HG03039 (cell line): ENCODE measurements at regions not wholly inside any gene's neighbourhood (a gene's known extent, or its start where the extent isn't known, plus 50 kb on each side); places are given as distances from the start of the nearest gene placed in this dataset.

ENCODE experiments used
- ATAC-seq: cut with Tn5 transposase; IDR thresholded peaks from one replicate; pipeline ENCODE4 v1.9.1; 2021; ENCODE audit warnings: mild to moderate bottlenecking, moderate library complexity; ENCODE audit not compliant: unreplicated experiment

- ATAC-seq: no peak
These were observed 235.3 kb upstream of the N4BP1 start for GRCh38 chr16:48845261-48845660.

- no peak for ATAC-seq
These were observed 228.4 kb upstream of the N4BP1 start for GRCh38 chr16:48838349-48838748.

- ATAC-seq: no peak
These were observed 226.7 kb upstream of the N4BP1 start for GRCh38 chr16:48836636-48837035.

- ATAC-seq: no peak
These were observed 226.1 kb upstream of the N4BP1 start for GRCh38 chr16:48836067-48836466.

DNA sequence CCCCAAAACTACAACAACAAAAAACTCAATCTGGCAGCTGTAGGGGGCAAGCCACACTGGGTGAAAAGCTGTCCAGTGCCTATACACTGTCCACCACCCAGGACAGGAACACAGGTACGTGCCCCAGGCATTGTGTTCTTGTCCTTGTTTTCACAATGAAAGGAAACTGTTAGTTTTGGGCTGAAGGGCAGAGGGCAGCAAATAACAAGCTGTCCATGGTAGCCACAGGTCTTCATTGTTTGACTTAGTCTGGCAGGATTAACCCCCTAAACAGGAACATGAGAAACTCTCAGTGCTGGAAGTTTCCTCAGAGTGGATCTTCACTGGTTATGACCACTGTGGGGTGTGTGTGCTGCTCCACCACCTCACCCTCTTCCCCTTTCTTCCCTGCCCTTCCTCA, 224.6 kb upstream of the N4BP1 start:
- no peak for ATAC-seq

DNA sequence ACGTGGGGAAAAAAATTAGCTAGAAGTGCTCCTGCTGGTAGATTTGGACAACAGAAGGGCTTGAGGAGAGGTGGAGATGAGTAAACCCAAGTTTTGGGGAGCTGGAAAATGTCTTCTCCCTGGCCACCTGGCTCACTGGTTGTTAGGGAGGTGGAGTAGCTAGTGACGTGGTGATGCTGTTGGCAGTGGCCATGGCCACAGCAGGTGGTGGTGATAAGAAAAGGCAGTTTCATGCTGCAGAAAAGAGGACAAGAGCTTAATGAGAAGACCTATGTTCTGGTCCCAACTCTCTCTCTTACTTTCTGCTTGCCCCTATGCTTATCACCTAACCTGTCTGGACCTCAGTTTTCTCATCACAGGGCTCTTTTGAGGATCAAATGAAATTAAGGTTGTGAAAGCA, 223.5 kb upstream of the N4BP1 start:
- ATAC-seq: no peak

- ATAC-seq: no peak
These were observed 221.2 kb upstream of the N4BP1 start for GRCh38 chr16:48831076-48831722.

GRCh38 chr16:48829336-48830310, 219.6 kb upstream of the N4BP1 start:
- no peak for ATAC-seq

DNA sequence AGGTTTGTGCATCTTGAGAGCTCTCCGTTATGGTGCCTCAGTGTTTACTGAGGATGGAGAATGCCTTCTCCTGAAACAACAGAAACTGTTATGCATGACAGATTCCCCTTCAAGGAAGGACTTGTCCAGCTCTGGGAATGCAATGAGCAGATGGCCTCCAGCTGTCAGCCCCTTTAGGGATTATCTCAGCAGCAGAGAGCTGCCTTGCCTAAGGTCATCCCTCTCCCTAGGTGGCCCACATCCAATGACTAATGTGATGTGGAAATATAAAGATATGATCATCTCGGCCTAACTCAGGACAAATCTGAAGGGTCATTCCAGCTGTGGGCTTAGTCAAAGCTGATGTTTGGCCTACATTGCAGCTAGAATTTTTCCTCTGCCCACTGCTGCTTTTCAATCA, 214.3 kb upstream of the N4BP1 start:
- ATAC-seq: no peak

GRCh38 chr16:48822431-48822830, 212.5 kb upstream of the N4BP1 start:
- ATAC-seq: no peak

- no peak for ATAC-seq
These were observed 210.4 kb upstream of the N4BP1 start for GRCh38 chr16:48820379-48820778.

DNA sequence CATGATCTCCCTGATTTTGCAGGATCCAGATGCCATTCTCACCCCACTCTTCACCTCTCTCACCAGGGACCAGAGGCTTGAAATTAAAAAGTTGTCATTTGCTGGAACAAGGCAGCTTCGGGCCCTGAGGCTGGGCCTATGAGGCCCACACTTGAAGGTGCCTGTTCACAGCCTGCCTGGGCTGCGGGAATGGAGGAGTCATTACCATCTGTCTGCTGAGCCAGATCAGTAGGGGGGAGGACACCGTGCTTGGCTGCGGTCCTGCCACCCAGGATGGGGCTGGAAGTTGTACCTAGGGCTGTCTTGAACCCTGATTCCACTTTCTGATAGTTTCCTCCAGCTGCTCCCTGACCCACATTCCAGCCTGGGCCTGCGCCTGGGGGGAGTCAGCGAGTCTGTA, 208.3 kb upstream of the N4BP1 start:
- ATAC-seq: no peak

GRCh38 chr16:48817032-48817431, 207.1 kb upstream of the N4BP1 start:
- ATAC-seq: no peak

DNA sequence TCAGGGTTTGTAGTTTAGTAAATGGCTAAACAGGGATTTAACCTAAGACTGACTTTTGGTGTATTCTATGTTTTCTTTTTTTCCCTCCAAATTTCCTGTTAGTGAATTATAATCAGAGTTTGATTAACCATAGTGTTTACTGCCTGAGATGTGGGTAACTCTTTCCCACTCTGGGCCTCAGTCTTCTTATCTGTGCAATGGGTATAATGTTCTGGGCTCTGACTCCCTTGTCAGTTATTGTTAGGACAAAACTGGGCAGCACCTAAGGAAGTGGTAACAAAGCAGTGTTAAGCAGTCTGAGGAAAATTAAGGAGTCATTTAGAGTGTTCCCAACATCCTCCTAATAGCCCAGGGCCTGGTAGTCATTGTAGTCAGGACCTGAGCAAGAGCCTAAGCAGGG, 206.4 kb upstream of the N4BP1 start:
- ATAC-seq: no peak

DNA sequence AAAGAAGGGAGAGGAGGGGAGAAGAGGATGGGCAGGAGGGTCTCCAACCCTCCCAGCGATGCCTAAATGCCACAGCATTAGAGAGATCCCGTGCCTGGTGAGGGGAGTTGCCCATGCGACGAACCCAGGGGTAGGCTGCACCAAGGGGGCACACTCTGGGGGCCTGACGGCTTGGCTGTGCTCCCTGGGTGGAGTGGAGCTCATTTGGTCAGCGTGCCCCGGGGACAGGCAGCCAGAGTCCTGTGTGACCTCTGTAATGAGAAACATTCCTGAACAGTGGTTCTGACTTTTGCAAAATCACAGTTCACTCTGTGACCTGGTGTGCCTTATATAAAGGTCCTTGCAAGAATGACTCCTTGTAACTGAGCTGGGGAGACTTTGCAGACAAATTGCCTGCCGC, 205.0 kb upstream of the N4BP1 start:
- ATAC-seq: no peak

DNA sequence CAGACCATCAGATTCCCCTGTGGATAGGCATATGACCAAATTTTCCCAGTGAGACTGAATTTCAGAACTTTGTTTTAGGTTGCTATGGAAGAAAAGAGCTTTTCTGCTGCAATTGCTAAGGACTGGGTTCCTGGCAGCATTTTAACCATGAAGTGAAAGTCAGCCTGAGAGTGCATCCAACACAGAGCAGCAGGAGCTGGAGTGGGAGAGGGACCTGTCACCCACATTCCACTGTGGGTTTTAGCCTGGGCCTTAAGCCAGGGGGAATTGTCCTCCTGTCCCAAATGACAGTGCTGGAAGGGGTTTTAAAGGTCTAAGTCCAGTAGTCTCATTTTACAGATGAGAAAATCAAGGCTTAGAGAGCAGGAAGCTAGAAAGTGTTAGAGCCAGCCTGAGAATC, 203.5 kb upstream of the N4BP1 start:
- no peak for ATAC-seq

DNA sequence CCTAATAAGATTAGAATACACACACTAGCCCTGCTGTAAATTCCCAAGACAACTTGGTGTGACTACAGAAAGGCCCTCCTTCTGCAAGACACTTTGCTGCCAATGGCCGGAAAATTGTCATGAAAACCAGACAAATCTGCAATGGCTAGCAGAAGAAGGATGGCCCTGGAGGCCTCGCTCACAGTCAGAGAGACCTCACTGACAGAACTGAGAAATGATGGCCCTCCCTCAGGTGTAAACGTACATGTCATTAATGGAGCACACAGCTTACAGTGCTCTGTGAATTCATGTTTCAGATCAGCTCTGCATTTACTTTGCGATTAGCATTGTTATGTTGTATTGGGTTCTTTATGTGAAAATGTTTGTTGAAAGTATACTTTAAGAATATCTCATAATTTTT, 202.9 kb upstream of the N4BP1 start:
- no peak for ATAC-seq

GRCh38 chr16:48811478-48811877, 201.5 kb upstream of the N4BP1 start:
- no peak for ATAC-seq

GRCh38 chr16:48810803-48811453, 200.9 kb upstream of the N4BP1 start:
- ATAC-seq: no peak

DNA sequence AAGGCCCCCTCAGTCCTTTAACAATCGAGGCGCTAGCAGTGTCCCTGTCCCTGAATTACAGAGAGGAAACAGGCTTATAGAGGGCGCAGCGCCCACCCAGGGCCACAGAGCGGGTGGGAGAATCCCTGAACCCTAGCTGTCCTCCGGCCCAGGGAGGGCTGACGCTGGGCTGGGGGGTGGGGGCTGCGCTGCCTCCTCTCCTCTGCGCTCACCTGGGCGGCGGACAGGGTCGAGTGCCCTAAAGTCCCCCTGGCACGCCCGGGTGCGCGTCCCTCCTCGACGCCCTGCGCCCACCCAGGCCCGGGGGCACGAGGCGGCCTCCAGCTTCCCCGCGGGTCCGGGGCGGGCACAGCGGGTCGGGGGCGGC, 200.4 kb upstream of the N4BP1 start:
- no peak for ATAC-seq

DNA sequence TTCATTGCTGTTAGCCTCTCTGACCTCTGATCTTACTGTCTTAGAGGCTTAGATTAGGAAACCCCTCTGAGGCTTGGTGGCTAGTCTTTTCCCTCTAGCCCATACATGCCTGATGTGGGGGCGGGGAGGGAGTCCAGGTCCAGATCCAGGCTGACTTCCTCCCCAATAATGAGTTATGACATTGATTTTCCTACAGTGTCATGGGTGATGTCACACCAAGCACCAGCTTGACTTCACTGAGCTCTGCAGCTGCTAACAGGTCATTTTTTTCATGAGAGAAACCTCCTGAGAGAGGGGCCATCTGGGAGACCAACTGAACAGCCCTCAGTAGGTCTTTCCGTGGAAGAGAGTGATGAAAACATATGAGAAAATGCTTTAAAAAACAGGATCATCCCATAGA, 180.2 kb upstream of the N4BP1 start:
- no peak for ATAC-seq

- ATAC-seq: no peak
These were observed 178.5 kb upstream of the N4BP1 start for GRCh38 chr16:48788475-48788874.
